ENCODE measurements at regions not wholly inside any gene's neighbourhood (a gene's known extent, or its start where the extent isn't known, plus 50 kb on each side); places are given as distances from the start of the nearest gene placed in this dataset.

DNA sequence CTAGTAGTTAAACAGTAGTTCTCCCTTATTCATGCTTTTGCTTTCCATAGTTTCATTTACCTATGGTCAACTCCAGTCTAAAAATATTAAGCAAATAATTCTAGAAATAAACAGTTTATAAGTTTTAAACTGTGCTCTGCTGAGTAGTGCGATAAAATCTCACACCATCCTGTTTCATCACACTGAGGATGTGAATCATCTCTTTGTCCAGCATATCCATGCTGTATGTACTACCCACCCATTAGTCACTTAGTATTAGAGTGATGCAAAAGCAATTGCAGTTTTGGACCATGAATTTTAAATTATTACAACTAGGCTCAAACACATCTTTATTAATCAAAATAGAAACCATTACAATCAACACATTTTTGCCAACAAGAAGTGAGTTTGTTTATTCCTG is 187.4 kb downstream of the TEX13C start:
- ATAC-seq (no peak), DNase-seq (ENCODE audit: low spot score) (no peak), FAIRE-seq (no peak)
- ChIA-PET CTCF (ENCODE audit: low intra/inter-chr PET ratio, low total read pairs) (no interaction called here), POLR2A (no interaction called here)
- H4K20me1 ChIP-seq (ENCODE audit: insufficient read depth, low read length) = no peaks in the 10 kb centered on the region
- H2AFZ ChIP-seq (ENCODE audit: low read length) = no peak overlapping the region
- intact Hi-C loops (cut with micrococcal nuclease; ENCODE audit: unreplicated experiment) = no loop called here
- WGBS (ENCODE audit: low lambda C conversion rate) = 0% methylated on average over 1 of the region's 1 CpG
- no peak overlapping the region for H3K4me2 ChIP-seq (ENCODE audit: low read depth, low read length)
- BruUV-seq (replicated peaks) = no TSS peak
- no peak overlapping the region for H3K27ac ChIP-seq (ENCODE audit: extremely low read length, insufficient read depth, low read length)
- in situ Hi-C loops (cut with HindIII; ENCODE audit: extremely low pct_ligation_motif_present, low pct_unique_long_range_greater_than_20kb) = no loop called here
- TF ChIP-seq ZNF501 (CRISPR knock-in tag; IDR thresholded peaks at IDR 0.05) (no peak), ZNF124 (CRISPR knock-in tag; IDR thresholded peaks at IDR 0.05) (no peak), GABPB1 (CRISPR knock-in tag; IDR thresholded peaks at IDR 0.05) (no peak), MATR3 (CRISPR knock-in tag; IDR thresholded peaks at IDR 0.05) (no peak)
- TF ChIP-seq, protein P1, sequence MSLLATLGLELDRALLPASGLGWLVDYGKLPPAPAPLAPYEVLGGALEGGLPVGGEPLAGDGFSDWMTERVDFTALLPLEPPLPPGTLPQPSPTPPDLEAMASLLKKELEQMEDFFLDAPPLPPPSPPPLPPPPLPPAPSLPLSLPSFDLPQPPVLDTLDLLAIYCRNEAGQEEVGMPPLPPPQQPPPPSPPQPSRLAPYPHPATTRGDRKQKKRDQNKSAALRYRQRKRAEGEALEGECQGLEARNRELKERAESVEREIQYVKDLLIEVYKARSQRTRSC (CRISPR knock-in tag; IDR thresholded peaks at IDR 0.05; ENCODE audit: low read depth) = no peak
- no peaks in the 10 kb centered on the region for H3K4me1 ChIP-seq (ENCODE audit: insufficient read depth, low read length)
- H3K9me3 ChIP-seq (ENCODE audit: low read length) = peaks cover 35% of the 10 kb centered on the region
- no peaks in the 10 kb centered on the region for H3K36me3 ChIP-seq (replicated peaks in 1 of 2; ENCODE audit: control insufficient read depth in 1 of 2, insufficient read depth in 2 of 2, low read length in 2 of 2)
- H3K27me3 ChIP-seq (ENCODE audit: control insufficient read depth in 1 of 2, insufficient read depth in 2 of 2, low read length in 2 of 2) = no peaks in the 10 kb centered on the region
- H3K4me3 ChIP-seq (replicated peaks in 1 of 3; ENCODE audit: insufficient read depth in 1 of 3, low read depth in 2 of 3, low read length in 3 of 3) = no peak overlapping the region
- H3K9ac ChIP-seq (ENCODE audit: insufficient read depth, low read depth, low read length) = no peak overlapping the region
- no peaks in the 10 kb centered on the region for H3K79me2 ChIP-seq (ENCODE audit: insufficient read depth, low read length)

DNA sequence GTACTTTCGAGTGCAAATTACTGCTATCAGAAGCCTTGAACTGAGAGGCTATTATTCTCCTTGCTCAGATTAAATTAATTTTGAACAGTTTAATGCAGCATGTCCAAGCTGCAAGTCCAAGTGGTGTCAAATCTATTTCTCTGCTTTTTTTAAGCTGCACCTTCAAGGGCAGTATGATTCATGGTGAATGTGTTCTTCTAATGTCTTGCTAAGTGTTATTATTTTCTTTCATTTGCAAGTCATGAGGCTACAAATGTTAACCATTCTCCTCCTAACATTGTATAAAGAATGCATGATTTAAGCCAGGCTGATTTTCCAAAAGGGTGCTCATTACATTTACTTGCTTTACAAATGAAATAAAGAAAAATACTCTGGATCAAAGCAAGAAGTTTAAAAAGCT is 200.4 kb downstream of the TEX13C start:
- no peaks in the 10 kb centered on the region for H3K4me1 ChIP-seq (ENCODE audit: insufficient read depth, low read length)
- ATAC-seq = no peak
- H3K79me2 ChIP-seq (ENCODE audit: insufficient read depth, low read length) = no peaks in the 10 kb centered on the region
- H4K20me1 ChIP-seq (ENCODE audit: insufficient read depth, low read length) = no peaks in the 10 kb centered on the region
- H3K27ac ChIP-seq (ENCODE audit: extremely low read length, insufficient read depth, low read length) = no peak overlapping the region
- in situ Hi-C loops (cut with HindIII; ENCODE audit: extremely low pct_ligation_motif_present, low pct_unique_long_range_greater_than_20kb) (no loop called here), intact Hi-C loops (cut with micrococcal nuclease; ENCODE audit: unreplicated experiment) (no loop called here)
- no peak for FAIRE-seq
- no peak overlapping the region for H3K4me2 ChIP-seq (ENCODE audit: low read depth, low read length)
- H2AFZ ChIP-seq (ENCODE audit: low read length) = no peak overlapping the region
- H3K9ac ChIP-seq (ENCODE audit: insufficient read depth, low read depth, low read length) = no peak overlapping the region
- TF ChIP-seq, protein P2, sequence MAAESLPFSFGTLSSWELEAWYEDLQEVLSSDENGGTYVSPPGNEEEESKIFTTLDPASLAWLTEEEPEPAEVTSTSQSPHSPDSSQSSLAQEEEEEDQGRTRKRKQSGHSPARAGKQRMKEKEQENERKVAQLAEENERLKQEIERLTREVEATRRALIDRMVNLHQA (CRISPR knock-in tag; IDR thresholded peaks at IDR 0.05) = no peak
- TF ChIP-seq NFIB (CRISPR knock-in tag; IDR thresholded peaks at IDR 0.05; ENCODE audit: borderline replicate concordance) (no peak), SETDB1 (CRISPR knock-in tag; IDR thresholded peaks at IDR 0.05; ENCODE audit: borderline replicate concordance) (no peak), ZSCAN30 (CRISPR knock-in tag; IDR thresholded peaks at IDR 0.05) (no peak), GZF1 (CRISPR knock-in tag; IDR thresholded peaks at IDR 0.05) (no peak), IKZF1 (IDR thresholded peaks at IDR 0.05) (no peak), ZNF501 (CRISPR knock-in tag; IDR thresholded peaks at IDR 0.05) (no peak), SMAD3 (CRISPR knock-in tag; IDR thresholded peaks at IDR 0.05) (no peak)
- TF ChIP-seq, protein P3, sequence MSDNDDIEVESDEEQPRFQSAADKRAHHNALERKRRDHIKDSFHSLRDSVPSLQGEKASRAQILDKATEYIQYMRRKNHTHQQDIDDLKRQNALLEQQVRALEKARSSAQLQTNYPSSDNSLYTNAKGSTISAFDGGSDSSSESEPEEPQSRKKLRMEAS (IDR thresholded peaks at IDR 0.05) = no peak
- TF ChIP-seq, protein P4, sequence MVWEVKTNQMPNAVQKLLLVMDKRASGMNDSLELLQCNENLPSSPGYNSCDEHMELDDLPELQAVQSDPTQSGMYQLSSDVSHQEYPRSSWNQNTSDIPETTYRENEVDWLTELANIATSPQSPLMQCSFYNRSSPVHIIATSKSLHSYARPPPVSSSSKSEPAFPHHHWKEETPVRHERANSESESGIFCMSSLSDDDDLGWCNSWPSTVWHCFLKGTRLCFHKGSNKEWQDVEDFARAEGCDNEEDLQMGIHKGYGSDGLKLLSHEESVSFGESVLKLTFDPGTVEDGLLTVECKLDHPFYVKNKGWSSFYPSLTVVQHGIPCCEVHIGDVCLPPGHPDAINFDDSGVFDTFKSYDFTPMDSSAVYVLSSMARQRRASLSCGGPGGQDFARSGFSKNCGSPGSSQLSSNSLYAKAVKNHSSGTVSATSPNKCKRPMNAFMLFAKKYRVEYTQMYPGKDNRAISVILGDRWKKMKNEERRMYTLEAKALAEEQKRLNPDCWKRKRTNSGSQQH (CRISPR knock-in tag; IDR thresholded peaks at IDR 0.05; ENCODE audit: low read depth) = no peak
- no TSS peak for BruUV-seq (replicated peaks)
- POLR2A ChIA-PET = no interaction called here
- no peaks in the 10 kb centered on the region for H3K27me3 ChIP-seq (ENCODE audit: control insufficient read depth in 1 of 2, insufficient read depth in 2 of 2, low read length in 2 of 2)
- CTCF ChIA-PET (ENCODE audit: low intra/inter-chr PET ratio, low total read pairs) = no interaction called here
- H3K9me3 ChIP-seq (ENCODE audit: low read length) = peaks cover 32% of the 10 kb centered on the region
- no peak for DNase-seq (ENCODE audit: low spot score)
- H3K4me3 ChIP-seq (replicated peaks in 1 of 3; ENCODE audit: insufficient read depth in 1 of 3, low read depth in 2 of 3, low read length in 3 of 3) = no peak overlapping the region
- WGBS (ENCODE audit: low lambda C conversion rate) = 0% methylated on average over 1 of the region's 1 CpG
- H3K36me3 ChIP-seq (replicated peaks in 1 of 2; ENCODE audit: control insufficient read depth in 1 of 2, insufficient read depth in 2 of 2, low read length in 2 of 2) = no peaks in the 10 kb centered on the region
